Panc1 (cell line): ENCODE measurements at regions not wholly inside any gene's neighbourhood (a gene's known extent, or its start where the extent isn't known, plus 50 kb on each side); places are given as distances from the start of the nearest gene placed in this dataset.

Source experiments
- ATAC-seq: fragments of 200-7000 bp; cut with Tn5 transposase; 2 replicates; pipeline ENCODE4 v1.9.1; 2020; ENCODE audit warnings: mild to moderate bottlenecking, moderate library complexity
- BruUV-seq: library from RNA; stranded (reverse); fragments of 400-500 nt; replicated peaks from 2 replicates; lab custom pipeline; 2021; lab: Mats Ljungman, UMichigan
- CTCF ChIA-PET: fragments of 300-600 bp; sonication (Branson Sonifier 250); formaldehyde crosslinking; loops from one replicate; lab custom pipeline; 2022; ENCODE audit warnings: antibody characterized with exemption; lab: Charles Lee
- POLR2A ChIA-PET: fragments of 300-600 bp; sonication (Branson Sonifier 250); formaldehyde crosslinking; loops from one replicate; lab custom pipeline; 2022; ENCODE audit warnings: antibody characterized with exemption; lab: Charles Lee
- DNase-seq: peaks from one replicate; pipeline ENCODE4 v3.0.0-alpha.2; 2010; ENCODE audit warnings: low read depth, low spot score
- H3K27ac ChIP-seq: 2 replicates; pipeline ENCODE4 v1.5.1; 2011; ENCODE audit warnings: mild to moderate bottlenecking, low read length, inconsistent platforms
- H3K27me3 ChIP-seq: fragments of 200-500 bp; sonication (Bioruptor generic); 2 replicates; pipeline ENCODE4 v1.6.0; 2014; ENCODE audit warnings: low read length, inconsistent platforms; ENCODE audit not compliant: control insufficient read depth, insufficient read depth
- H3K36me3 ChIP-seq: fragments of 200-500 bp; sonication (Bioruptor generic); 2 replicates; pipeline ENCODE4 v1.5.1; 2014; ENCODE audit warnings: inconsistent platforms, mild to moderate bottlenecking, low read length, moderate library complexity; ENCODE audit not compliant: control insufficient read depth, insufficient read depth
- H3K4me1 ChIP-seq: 2 replicates; pipeline ENCODE4 v1.5.1; 2011; ENCODE audit warnings: inconsistent platforms, mild to moderate bottlenecking, low read length, moderate library complexity; ENCODE audit not compliant: control insufficient read depth, insufficient read depth
- H3K4me3 ChIP-seq, 2 experiments: 2 replicates each; pipeline ENCODE4 v1.5.1; 2011 to 2012; ENCODE audit warnings: low read depth in 2 of 2, low read length in 2 of 2, mild to moderate bottlenecking in 2 of 2, inconsistent platforms in 1 of 2, moderate library complexity in 1 of 2
- H3K9me3 ChIP-seq: fragments of 200-500 bp; sonication (Bioruptor generic); 2 replicates; pipeline ENCODE4 v1.5.1; 2014; ENCODE audit warnings: low read depth, mild to moderate bottlenecking, inconsistent platforms, low read length, moderate library complexity; ENCODE audit not compliant: control insufficient read depth, insufficient read depth
- CTCF ChIP-seq: fragments of 450-650 bp; IDR thresholded peaks from 2 replicates; pipeline ENCODE4 v1.5.1; 2017; ENCODE audit warnings: mild to moderate bottlenecking
- POLR2AphosphoS5 ChIP-seq: IDR thresholded peaks from 2 replicates; pipeline ENCODE4 v1.6.1; 2012; ENCODE audit warnings: mild to moderate bottlenecking, low read depth, low read length, moderate library complexity
- REST ChIP-seq, 2 experiments: IDR thresholded peaks; 2 replicates each; pipeline ENCODE4 v1.6.1; 2011 to 2012; ENCODE audit warnings: low read depth in 2 of 2, control low read depth in 1 of 2, low read length in 1 of 2, mild to moderate bottlenecking in 1 of 2, moderate library complexity in 1 of 2; ENCODE audit not compliant: insufficient read depth in 1 of 2
- SIN3A ChIP-seq: IDR thresholded peaks from 2 replicates; pipeline ENCODE4 v1.6.1; 2012; ENCODE audit warnings: low read depth, mild to moderate bottlenecking, low read length, moderate library complexity, borderline replicate concordance; ENCODE audit not compliant: insufficient read depth
- TCF7L2 ChIP-seq: IDR thresholded peaks from 2 replicates; pipeline ENCODE4 v1.6.1; 2011; ENCODE audit warnings: mild to moderate bottlenecking, low read depth, low read length, inconsistent platforms
- in situ Hi-C: cut with HindIII; loops from 2 replicates; pipeline ENCODE4 v1.10.0; 2016; ENCODE audit warnings: low sequenced_read_pairs, low pct_unique_long_range_greater_than_20kb
- intact Hi-C: fragments of 100-400 bp; cut with micrococcal nuclease; formaldehyde crosslinking; loops from one replicate; pipeline ENCODE4 v1.10.0; 2022; ENCODE audit not compliant: unreplicated experiment

DNA sequence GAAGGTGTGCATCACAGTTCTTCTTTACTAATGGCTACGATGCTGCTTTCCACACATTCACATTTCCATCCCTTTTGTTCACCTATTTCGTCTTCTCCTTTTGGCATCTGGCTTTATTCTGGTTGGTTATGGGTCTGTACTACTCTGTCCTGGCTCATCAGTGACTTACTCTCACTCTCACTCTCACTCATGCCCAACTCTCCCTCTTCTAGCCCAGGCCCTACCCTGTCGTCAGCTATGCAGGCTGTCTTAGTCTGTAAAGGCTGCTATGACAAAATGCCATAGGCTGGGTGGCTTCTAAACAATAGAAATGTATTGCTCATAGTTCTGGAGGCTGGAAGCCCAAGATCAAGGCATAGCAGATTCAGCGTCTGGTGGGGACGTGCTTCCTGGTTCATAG is 105.6 kb upstream of the PUDP start:
- DNase-seq (no peak), ATAC-seq (no peak)
- no TSS peak for BruUV-seq
- H3K27me3 ChIP-seq = no peaks in the 10 kb centered on the region
- TF ChIP-seq SIN3A (no peak), REST (IDR thresholded peaks at IDR 0.05; ENCODE audit: insufficient read depth in 1 of 2, low read depth in 2 of 2, low read length in 1 of 2) (no peak), CTCF (no peak), TCF7L2 (no peak), POLR2AphosphoS5 (no peak)
- POLR2A ChIA-PET = no interaction called here
- CTCF ChIA-PET = no interaction called here
- no peaks in the 10 kb centered on the region for H3K36me3 ChIP-seq
- no peaks in the 10 kb centered on the region for H3K9me3 ChIP-seq
- intact Hi-C loops (no loop called here), in situ Hi-C loops (no loop called here)
- no peak overlapping the region for H3K27ac ChIP-seq
- H3K4me3 ChIP-seq = no peak overlapping the region
- H3K4me1 ChIP-seq = no peaks in the 10 kb centered on the region

DNA sequence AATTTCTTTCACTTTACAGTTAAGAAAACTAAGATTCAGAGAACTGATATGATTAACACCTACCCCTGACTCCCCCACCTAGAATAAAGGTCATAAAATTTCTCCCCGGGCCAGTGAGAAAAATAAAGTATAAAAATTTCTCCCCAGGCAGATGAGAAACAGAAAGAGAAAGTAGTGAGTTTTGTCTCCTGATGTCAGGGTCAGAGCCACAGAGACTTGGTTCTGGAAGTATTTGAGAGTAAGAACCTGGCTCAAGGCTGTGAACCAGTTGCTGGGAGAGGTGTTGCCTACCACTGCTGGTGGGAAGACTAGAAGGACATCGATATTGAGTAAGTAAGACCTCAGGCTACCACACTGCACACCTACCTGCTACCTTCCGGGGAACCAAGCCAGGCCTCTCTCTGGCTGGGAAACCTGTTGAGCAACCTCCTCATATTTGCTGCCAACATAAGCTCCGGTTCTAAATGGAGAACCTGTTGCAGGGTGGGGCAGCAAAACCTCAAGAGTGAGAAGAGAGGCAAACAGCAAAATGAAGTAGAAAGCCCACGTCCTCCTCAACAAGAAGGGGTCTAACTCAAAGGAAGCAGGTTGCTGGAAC is 104.2 kb upstream of the PUDP start:
- CTCF ChIA-PET = no interaction called here
- POLR2A ChIA-PET = no interaction called here
- Histone ChIP-seq H3K27me3 (no peaks in the 10 kb centered on the region), H3K4me1 (no peaks in the 10 kb centered on the region), H3K36me3 (no peaks in the 10 kb centered on the region), H3K4me3 (no peak overlapping the region), H3K27ac (no peak overlapping the region), H3K9me3 (no peaks in the 10 kb centered on the region)
- in situ Hi-C loops = no loop called here
- BruUV-seq = no TSS peak
- TF ChIP-seq REST (IDR thresholded peaks at IDR 0.05; ENCODE audit: insufficient read depth in 1 of 2, low read depth in 2 of 2, low read length in 1 of 2) (no peak), SIN3A (no peak), TCF7L2 (no peak), POLR2AphosphoS5 (no peak), CTCF (no peak)
- intact Hi-C loops = no loop called here
- no peak for ATAC-seq
- DNase-seq = no peak
